OCI-LY7 (cell line): ENCODE measurements at regions not wholly inside any gene's neighbourhood (a gene's known extent, or its start where the extent isn't known, plus 50 kb on each side); places are given as distances from the start of the nearest gene placed in this dataset.

Source experiments
- BruUV-seq: library from RNA; stranded (reverse); fragments of 400-500 nt; replicated peaks from 2 replicates; lab custom pipeline; 2021; lab: Mats Ljungman, UMichigan
- CTCF ChIA-PET: fragments of 300-600 bp; sonication (Branson Sonifier 250); formaldehyde crosslinking; loops from one replicate; lab custom pipeline; 2022; ENCODE audit warnings: antibody characterized with exemption; ENCODE audit not compliant: unreplicated experiment; lab: Charles Lee
- POLR2A ChIA-PET: fragments of 300-600 bp; sonication (Branson Sonifier 250); formaldehyde crosslinking; loops from one replicate; lab custom pipeline; 2022; ENCODE audit warnings: antibody characterized with exemption; lab: Charles Lee
- DNase-seq: peaks from one replicate; pipeline ENCODE4 v3.0.0-alpha.2; 2015; ENCODE audit warnings: low spot score
- H2AFZ ChIP-seq: fragments of 200-600 bp; sonication (generic), shearing (Covaris generic); 2 replicates; pipeline ENCODE4 v1.6.1; 2014; ENCODE audit warnings: mild to moderate bottlenecking, antibody characterized with exemption, low read length, moderate library complexity
- H3K27ac ChIP-seq: fragments of 200-600 bp; sonication (generic); 2 replicates; pipeline ENCODE4 v1.5.1; 2014; ENCODE audit warnings: mixed run types, low read depth, mild to moderate bottlenecking, moderate library complexity, low read length, inconsistent platforms; ENCODE audit not compliant: poor library complexity, severe bottlenecking
- H3K36me3 ChIP-seq: fragments of 200-600 bp; sonication (generic); 2 replicates; pipeline ENCODE4 v1.6.1; 2014; ENCODE audit warnings: mild to moderate bottlenecking, antibody characterized with exemption, low read length, moderate library complexity, mixed read lengths; ENCODE audit not compliant: insufficient read depth
- H3K4me1 ChIP-seq: fragments of 200-600 bp; sonication (generic); 2 replicates; pipeline ENCODE4 v1.5.1; 2014; ENCODE audit warnings: mild to moderate bottlenecking, low read length; ENCODE audit not compliant: insufficient read depth, poor library complexity, severe bottlenecking
- H3K4me2 ChIP-seq: fragments of 200-600 bp; sonication (generic); 2 replicates; pipeline ENCODE4 v1.6.1; 2014; ENCODE audit warnings: mild to moderate bottlenecking, low read length
- H3K4me3 ChIP-seq: fragments of 200-600 bp; sonication (generic); 2 replicates; pipeline ENCODE4 v1.5.1; 2014; ENCODE audit warnings: mild to moderate bottlenecking, low read depth, low read length; ENCODE audit not compliant: poor library complexity, severe bottlenecking
- H3K79me2 ChIP-seq: fragments of 200-600 bp; sonication (generic); 2 replicates; pipeline ENCODE4 v1.6.1; 2016; ENCODE audit warnings: low read depth, mild to moderate bottlenecking, low read length, moderate library complexity, mixed read lengths; ENCODE audit not compliant: insufficient read depth
- H3K9me2 ChIP-seq: fragments of 200-600 bp; sonication (generic); 2 replicates; pipeline ENCODE4 v1.6.1; 2016; ENCODE audit warnings: mild to moderate bottlenecking, low read length, mixed read lengths; ENCODE audit not compliant: insufficient read depth
- H3K9me3 ChIP-seq: fragments of 200-600 bp; sonication (generic); 2 replicates; pipeline ENCODE4 v1.6.1; 2014; ENCODE audit warnings: mild to moderate bottlenecking, mixed run types, low read length, mixed read lengths
- H4K20me1 ChIP-seq: fragments of 200-600 bp; sonication (generic); 2 replicates; pipeline ENCODE4 v1.6.1; 2014; ENCODE audit warnings: mild to moderate bottlenecking, antibody characterized with exemption, low read length, moderate library complexity, mixed read lengths; ENCODE audit not compliant: insufficient read depth
- EZH2phosphoT487 ChIP-seq: fragments of 200-600 bp; sonication (generic); IDR thresholded peaks from 2 replicates; pipeline ENCODE4 v1.6.1; 2018; ENCODE audit warnings: low read depth, borderline replicate concordance, mild to moderate bottlenecking, mixed run types, antibody characterized with exemption, low read length, moderate library complexity, mixed read lengths
- intact Hi-C: fragments of 100-400 bp; cut with micrococcal nuclease; formaldehyde crosslinking; loops from one replicate; pipeline ENCODE4 v1.10.0; 2022; ENCODE audit not compliant: unreplicated experiment
- TF ChIP-seq, protein P1 (sequence below): fragments of 200-600 bp; sonication (generic); conservative IDR thresholded peaks from 2 replicates; pipeline ENCODE4 v1.5.1; 2014; ENCODE audit warnings: mild to moderate bottlenecking, antibody characterized with exemption, low read length, moderate library complexity, mixed read lengths

DNA sequence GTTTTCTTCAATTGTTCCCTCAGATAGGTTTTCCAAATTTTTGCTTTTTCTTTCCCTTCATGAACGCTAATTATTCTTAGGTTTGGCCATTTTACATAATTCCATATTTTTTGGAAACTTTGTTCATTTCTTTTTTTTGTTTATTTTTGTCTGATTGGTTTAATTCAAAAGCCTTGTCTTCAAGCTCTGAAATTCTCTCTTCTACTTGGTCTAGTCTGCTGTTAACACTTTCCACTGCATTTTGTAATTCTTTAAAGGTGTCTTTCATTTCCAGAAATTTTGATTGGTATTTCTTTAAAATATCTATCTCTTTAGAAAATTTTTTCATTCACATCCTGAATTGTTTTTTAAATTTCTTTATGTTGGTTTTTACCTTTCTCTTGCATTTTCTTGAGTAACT lies 63.9 kb upstream of the VLDLR start:
- H3K4me3 ChIP-seq, result no peak overlapping the region
- ChIA-PET CTCF (no interaction called here), POLR2A (no interaction called here)
- H3K9me2 ChIP-seq, result no peaks in the 10 kb centered on the region
- H4K20me1 ChIP-seq, result no peaks in the 10 kb centered on the region
- H3K27ac ChIP-seq, result no peak overlapping the region
- no peak overlapping the region for H3K4me2 ChIP-seq
- DNase-seq, result no peak
- no peaks in the 10 kb centered on the region for H3K4me1 ChIP-seq
- no TSS peak for BruUV-seq
- no peak overlapping the region for H2AFZ ChIP-seq
- H3K36me3 ChIP-seq, result no peaks in the 10 kb centered on the region
- no peak for TF ChIP-seq EZH2phosphoT487
- TF ChIP-seq, protein P1, sequence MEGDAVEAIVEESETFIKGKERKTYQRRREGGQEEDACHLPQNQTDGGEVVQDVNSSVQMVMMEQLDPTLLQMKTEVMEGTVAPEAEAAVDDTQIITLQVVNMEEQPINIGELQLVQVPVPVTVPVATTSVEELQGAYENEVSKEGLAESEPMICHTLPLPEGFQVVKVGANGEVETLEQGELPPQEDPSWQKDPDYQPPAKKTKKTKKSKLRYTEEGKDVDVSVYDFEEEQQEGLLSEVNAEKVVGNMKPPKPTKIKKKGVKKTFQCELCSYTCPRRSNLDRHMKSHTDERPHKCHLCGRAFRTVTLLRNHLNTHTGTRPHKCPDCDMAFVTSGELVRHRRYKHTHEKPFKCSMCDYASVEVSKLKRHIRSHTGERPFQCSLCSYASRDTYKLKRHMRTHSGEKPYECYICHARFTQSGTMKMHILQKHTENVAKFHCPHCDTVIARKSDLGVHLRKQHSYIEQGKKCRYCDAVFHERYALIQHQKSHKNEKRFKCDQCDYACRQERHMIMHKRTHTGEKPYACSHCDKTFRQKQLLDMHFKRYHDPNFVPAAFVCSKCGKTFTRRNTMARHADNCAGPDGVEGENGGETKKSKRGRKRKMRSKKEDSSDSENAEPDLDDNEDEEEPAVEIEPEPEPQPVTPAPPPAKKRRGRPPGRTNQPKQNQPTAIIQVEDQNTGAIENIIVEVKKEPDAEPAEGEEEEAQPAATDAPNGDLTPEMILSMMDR, result no peak
- no peaks in the 10 kb centered on the region for H3K79me2 ChIP-seq
- intact Hi-C loops, result no loop called here
- H3K9me3 ChIP-seq, result no peaks in the 10 kb centered on the region; the same call in 1 of the 2 replicates

DNA sequence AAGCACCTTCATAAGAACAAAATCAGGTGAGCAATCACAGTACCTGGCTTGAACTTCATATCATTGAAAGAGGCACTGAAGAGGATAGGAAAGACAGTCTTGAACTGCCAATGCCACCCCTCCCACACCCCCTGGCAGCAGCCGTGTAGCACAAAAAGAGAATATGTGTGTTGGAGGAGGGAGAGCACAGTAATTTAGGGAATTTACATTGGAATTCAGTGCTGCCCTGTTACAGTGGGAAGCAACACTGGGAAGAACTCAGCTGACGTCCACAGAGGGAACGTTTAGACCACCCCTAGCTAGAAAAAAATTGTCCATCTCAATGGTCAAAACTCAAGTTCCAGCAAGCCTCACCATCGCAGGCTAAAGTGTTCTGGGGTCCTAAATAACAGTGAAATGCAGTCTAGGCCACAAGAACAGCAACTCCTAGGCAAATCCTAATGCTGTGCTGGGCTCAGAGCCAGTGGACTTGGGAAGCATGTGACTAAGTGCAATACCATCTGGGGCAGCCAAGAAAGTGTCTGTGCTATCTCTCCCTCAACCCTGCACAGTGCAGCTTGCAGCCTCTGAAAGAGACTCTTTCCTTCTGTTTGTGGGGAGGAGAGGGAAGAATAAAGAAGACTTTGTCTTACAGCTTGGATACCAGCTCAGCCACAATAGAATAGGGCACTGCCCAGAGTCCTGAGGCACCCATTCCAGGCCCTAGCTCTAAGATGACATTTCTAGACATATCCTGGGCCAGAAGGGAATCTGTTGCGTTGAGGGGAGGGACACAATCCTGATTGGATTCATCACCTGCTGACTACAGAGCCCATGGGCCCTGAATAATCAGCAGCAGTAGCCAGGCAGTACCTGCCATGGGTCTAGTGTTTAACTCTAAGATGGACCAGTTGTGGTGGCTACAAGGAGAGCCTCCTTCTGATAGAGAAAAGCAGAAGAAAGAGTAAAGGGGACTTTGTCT lies 62.1 kb upstream of the VLDLR start:
- Histone ChIP-seq H2AFZ (no peak overlapping the region), H3K79me2 (no peaks in the 10 kb centered on the region), H3K36me3 (no peaks in the 10 kb centered on the region), H3K9me2 (no peaks in the 10 kb centered on the region), H3K9me3 (no peaks in the 10 kb centered on the region; the same call in 1 of the 2 replicates), H3K4me2 (no peak overlapping the region), H3K27ac (no peak overlapping the region), H4K20me1 (no peaks in the 10 kb centered on the region), H3K4me1 (no peaks in the 10 kb centered on the region), H3K4me3 (no peak overlapping the region)
- intact Hi-C loops, result no loop called here
- no peak for DNase-seq
- TF ChIP-seq EZH2phosphoT487, result no peak
- TF ChIP-seq, protein P1, result no peak
- no TSS peak for BruUV-seq
- POLR2A ChIA-PET, result interaction anchor here (0.6 kb wide), 1 partner anchor 479 kb away, joined by 3 read pairs; no protein-coding TSS in a partner anchor
- CTCF ChIA-PET, result no interaction called here

DNA sequence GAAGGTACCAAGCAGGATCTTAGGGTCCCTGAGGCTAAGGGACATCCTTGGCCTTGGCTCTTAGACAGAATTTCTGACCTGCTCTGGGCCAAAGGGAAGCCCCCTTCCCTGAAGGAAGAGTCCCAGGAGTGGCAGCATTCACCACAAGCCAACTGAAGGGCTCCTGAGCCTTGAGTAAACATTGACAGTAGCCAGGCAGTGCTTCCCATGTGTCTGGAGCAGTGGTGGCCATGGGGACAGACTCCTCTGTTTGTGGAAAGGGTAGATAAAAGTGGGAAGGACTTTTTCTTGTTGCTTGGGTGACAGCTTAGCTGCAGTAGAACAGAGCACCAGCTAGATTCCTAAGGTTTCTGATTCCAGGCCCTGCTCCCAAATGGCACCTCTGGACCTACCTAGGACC lies 61.4 kb upstream of the VLDLR start:
- H3K9me2 ChIP-seq, result no peaks in the 10 kb centered on the region
- no peak overlapping the region for H3K27ac ChIP-seq
- H3K4me1 ChIP-seq, result no peaks in the 10 kb centered on the region
- intact Hi-C loops, result no loop called here
- H4K20me1 ChIP-seq, result no peaks in the 10 kb centered on the region
- ChIA-PET POLR2A (no interaction called here), CTCF (no interaction called here)
- H3K4me2 ChIP-seq, result no peak overlapping the region
- TF ChIP-seq EZH2phosphoT487, result no peak
- TF ChIP-seq, protein P1, result no peak
- no peaks in the 10 kb centered on the region for H3K36me3 ChIP-seq
- H2AFZ ChIP-seq, result no peak overlapping the region
- H3K9me3 ChIP-seq, result no peaks in the 10 kb centered on the region; the same call in 1 of the 2 replicates
- no TSS peak for BruUV-seq
- H3K4me3 ChIP-seq, result no peak overlapping the region
- no peaks in the 10 kb centered on the region for H3K79me2 ChIP-seq
- DNase-seq, result no peak
